Testis (tissue), 2 donors: ENCODE measurements at regions not wholly inside any gene's neighbourhood (a gene's known extent, or its start where the extent isn't known, plus 50 kb on each side); places are given as distances from the start of the nearest gene placed in this dataset.

Source experiments
- DNase-seq: peaks from one replicate; pipeline ENCODE4 v3.0.0-alpha.2; 2019
- H3K27ac ChIP-seq, 2 donors: fragments of 200-600 bp; sonication (generic); one replicate each; pipeline ENCODE4 v1.5.1; 2019
- H3K27me3 ChIP-seq: fragments of 200-600 bp; sonication (generic); one replicate; pipeline ENCODE4 v1.5.1; 2019
- H3K36me3 ChIP-seq: fragments of 200-600 bp; sonication (generic); one replicate; pipeline ENCODE4 v1.5.1; 2017; ENCODE audit warnings: low read depth; ENCODE audit errors: missing control alignments
- H3K4me1 ChIP-seq: fragments of 200-600 bp; sonication (generic); one replicate; pipeline ENCODE4 v1.5.1; 2019
- H3K4me3 ChIP-seq, 2 donors: fragments of 200-600 bp; sonication (generic); one replicate each; pipeline ENCODE4 v1.5.1; 2017 to 2019
- H3K9me3 ChIP-seq: fragments of 200-600 bp; sonication (generic); one replicate; pipeline ENCODE4 v1.5.1; 2017
- POLR2A ChIP-seq: fragments of 450-650 bp; IDR thresholded peaks from one replicate; pipeline ENCODE4 v1.6.1; 2017; ENCODE audit warnings: antibody characterized with exemption, mild to moderate bottlenecking, moderate library complexity
- WGBS, 2 donors: methylation state at CpG; one replicate each; pipeline ENCODE4 v1.1.5; 2018; 5-methylcytosine and 5-hydroxymethylcytosine counted together
- intact Hi-C: fragments of 100-400 bp; cut with DNase I; formaldehyde crosslinking; loops from one replicate; pipeline ENCODE4 v1.15.1; 2023; ENCODE audit warnings: low total_unique reads
- TF ChIP-seq, protein P1 (sequence below), 3 experiments: fragments of 450-650 bp in 2 of 3; fragments of 200-600 bp in 1 of 3; sonication (generic) in 1 of 3; IDR thresholded peaks; one replicate each; pipeline ENCODE4 v1.5.1; 2016 to 2019; ENCODE audit warnings: antibody characterized with exemption in 3 of 3, mild to moderate bottlenecking in 2 of 3, moderate library complexity in 1 of 3

DNA sequence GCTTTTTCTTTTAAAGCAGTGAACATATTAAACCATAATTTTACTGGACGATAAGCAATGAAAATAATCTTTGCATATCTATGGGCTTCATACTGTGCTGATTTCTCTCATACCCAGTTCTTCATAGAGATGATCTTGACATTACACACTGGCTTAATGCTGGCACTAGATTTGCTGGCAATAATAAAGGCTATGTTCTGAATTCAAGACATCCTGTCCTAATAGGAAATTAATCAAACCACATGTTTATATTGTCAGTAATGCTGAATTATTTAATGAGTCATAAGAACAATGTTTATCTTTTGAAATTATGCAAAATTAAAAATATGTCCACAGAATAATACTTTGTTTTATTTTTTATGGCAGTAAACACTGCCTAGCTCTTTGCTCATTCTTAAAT lies 643.2 kb downstream of the OTOL1 start:
- intact Hi-C loops = no loop called here
- Histone ChIP-seq H3K27ac (no peak overlapping the region), H3K27me3 (no peaks in the 10 kb centered on the region), H3K4me3 (no peak overlapping the region), H3K36me3 (no peaks in the 10 kb centered on the region), H3K9me3 (no peaks in the 10 kb centered on the region), H3K4me1 (no peaks in the 10 kb centered on the region)
- no peak for DNase-seq
- WGBS, 2 donors = 27 to 73% methylated on average over 1 of the region's 1 CpG
- TF ChIP-seq, protein P1, sequence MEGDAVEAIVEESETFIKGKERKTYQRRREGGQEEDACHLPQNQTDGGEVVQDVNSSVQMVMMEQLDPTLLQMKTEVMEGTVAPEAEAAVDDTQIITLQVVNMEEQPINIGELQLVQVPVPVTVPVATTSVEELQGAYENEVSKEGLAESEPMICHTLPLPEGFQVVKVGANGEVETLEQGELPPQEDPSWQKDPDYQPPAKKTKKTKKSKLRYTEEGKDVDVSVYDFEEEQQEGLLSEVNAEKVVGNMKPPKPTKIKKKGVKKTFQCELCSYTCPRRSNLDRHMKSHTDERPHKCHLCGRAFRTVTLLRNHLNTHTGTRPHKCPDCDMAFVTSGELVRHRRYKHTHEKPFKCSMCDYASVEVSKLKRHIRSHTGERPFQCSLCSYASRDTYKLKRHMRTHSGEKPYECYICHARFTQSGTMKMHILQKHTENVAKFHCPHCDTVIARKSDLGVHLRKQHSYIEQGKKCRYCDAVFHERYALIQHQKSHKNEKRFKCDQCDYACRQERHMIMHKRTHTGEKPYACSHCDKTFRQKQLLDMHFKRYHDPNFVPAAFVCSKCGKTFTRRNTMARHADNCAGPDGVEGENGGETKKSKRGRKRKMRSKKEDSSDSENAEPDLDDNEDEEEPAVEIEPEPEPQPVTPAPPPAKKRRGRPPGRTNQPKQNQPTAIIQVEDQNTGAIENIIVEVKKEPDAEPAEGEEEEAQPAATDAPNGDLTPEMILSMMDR (IDR thresholded peaks at IDR 0.05) = no peak
- TF ChIP-seq POLR2A = no peak

DNA sequence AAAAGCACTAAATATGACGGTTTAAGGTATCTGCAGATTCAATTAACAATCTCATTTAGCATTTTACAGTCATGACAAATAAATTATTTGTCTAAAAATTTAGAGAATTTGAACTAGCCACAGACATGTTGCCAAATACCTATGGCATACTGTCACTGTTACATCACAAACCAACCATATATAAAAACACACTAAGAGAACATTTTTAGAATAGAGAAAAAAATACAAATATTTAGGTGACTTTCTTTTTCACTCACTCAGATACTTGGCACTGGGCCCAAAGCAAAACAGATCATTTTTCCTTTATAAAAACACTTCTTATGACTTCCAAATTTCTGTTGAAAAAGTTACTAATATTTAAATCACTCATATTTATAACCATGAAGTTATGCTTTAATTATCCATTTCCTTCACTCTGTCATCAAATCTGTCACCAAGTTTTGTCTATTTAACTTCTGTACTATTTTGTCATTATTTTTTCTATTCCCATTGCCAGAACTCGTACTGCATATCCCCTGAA lies 644.7 kb downstream of the OTOL1 start:
- H3K4me3 ChIP-seq = no peak overlapping the region
- DNase-seq = no peak
- no peak overlapping the region for H3K27ac ChIP-seq
- intact Hi-C loops = no loop called here
- H3K9me3 ChIP-seq = no peaks in the 10 kb centered on the region
- TF ChIP-seq, protein P1 (IDR thresholded peaks at IDR 0.05) = no peak
- TF ChIP-seq POLR2A = no peak
- H3K4me1 ChIP-seq = no peaks in the 10 kb centered on the region
- no peaks in the 10 kb centered on the region for H3K36me3 ChIP-seq
- H3K27me3 ChIP-seq = no peaks in the 10 kb centered on the region
- 39% methylated on average over 2 of the region's 2 CpGs for WGBS, 2 donors

- no peak for TF ChIP-seq POLR2A
- TF ChIP-seq, protein P1 (IDR thresholded peaks at IDR 0.05) = no peak
- H3K27me3 ChIP-seq = no peaks in the 10 kb centered on the region
- H3K9me3 ChIP-seq = no peaks in the 10 kb centered on the region
- intact Hi-C loops = no loop called here
- no peak overlapping the region for H3K4me3 ChIP-seq
- no peaks in the 10 kb centered on the region for H3K36me3 ChIP-seq
- H3K27ac ChIP-seq = no peak overlapping the region
- 93 to 100% methylated on average over 2 of the region's 2 CpGs for WGBS, 2 donors
- no peak for DNase-seq
- H3K4me1 ChIP-seq = no peaks in the 10 kb centered on the region
Measured at GRCh38 chr3:162142511-162142910, 645.9 kb downstream of the OTOL1 start.

- no peaks in the 10 kb centered on the region for H3K27me3 ChIP-seq
- no peak overlapping the region for H3K27ac ChIP-seq
- intact Hi-C loops = no loop called here
- no peaks in the 10 kb centered on the region for H3K9me3 ChIP-seq
- H3K4me1 ChIP-seq = no peaks in the 10 kb centered on the region
- no peaks in the 10 kb centered on the region for H3K36me3 ChIP-seq
- DNase-seq = no peak
- H3K4me3 ChIP-seq = no peak overlapping the region
- no peak for TF ChIP-seq POLR2A
- TF ChIP-seq, protein P1 (IDR thresholded peaks at IDR 0.05) = no peak
Measured at GRCh38 chr3:162143180-162143579, 646.6 kb downstream of the OTOL1 start.

DNA sequence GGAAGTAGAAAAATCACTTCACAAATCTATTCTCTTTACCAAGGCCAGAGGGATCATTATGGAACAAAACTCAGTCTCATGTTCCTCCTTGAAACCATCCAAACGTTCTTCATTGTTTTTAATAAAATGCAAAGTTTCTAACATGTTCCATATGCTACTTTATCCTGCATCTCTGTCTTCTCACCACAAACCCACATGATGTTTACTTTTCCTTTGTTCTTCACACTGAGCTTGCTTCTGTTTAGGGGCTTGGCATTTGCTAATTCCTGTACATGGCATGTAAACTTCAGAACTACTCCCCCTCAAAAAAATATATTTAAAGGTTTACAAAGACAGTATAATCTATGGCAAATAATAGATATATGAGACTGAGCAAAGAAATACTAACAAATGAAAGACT lies 651.4 kb downstream of the OTOL1 start:
- H3K4me1 ChIP-seq = no peaks in the 10 kb centered on the region
- intact Hi-C loops = no loop called here
- 26 to 41% methylated on average over 1 of the region's 1 CpG for whole genome bisulfite sequencing, 2 donors

More for the DNA sequence above, 651.4 kb downstream of the OTOL1 start:
- Histone ChIP-seq H3K27me3 (no peaks in the 10 kb centered on the region), H3K27ac (no peak overlapping the region), H3K4me3 (no peak overlapping the region), H3K9me3 (no peaks in the 10 kb centered on the region), H3K36me3 (no peaks in the 10 kb centered on the region)
- TF ChIP-seq POLR2A = no peak
- TF ChIP-seq, protein P1 (IDR thresholded peaks at IDR 0.05) = no peak
- DNase-seq = no peak
